Osteoblast (primary cell): ENCODE measurements at regions not wholly inside any gene's neighbourhood (a gene's known extent, or its start where the extent isn't known, plus 50 kb on each side); places are given as distances from the start of the nearest gene placed in this dataset.

Experiments used
- DNase-seq: peaks from one replicate; pipeline ENCODE4 v3.0.0; 2011; ENCODE audit warnings: low spot score, mixed read lengths; ENCODE audit not compliant: insufficient read length; ENCODE audit errors: missing footprints
- H2AFZ ChIP-seq: 2 replicates; pipeline ENCODE4 v1.6.0; 2011; ENCODE audit warnings: mild to moderate bottlenecking, low read length
- H3K27ac ChIP-seq: 2 replicates; pipeline ENCODE4 v1.5.1; 2011; ENCODE audit warnings: mild to moderate bottlenecking, low read depth, low read length, moderate library complexity
- H3K27me3 ChIP-seq: 2 replicates; pipeline ENCODE4 v1.6.0; 2012; ENCODE audit warnings: mild to moderate bottlenecking, control low read depth, inconsistent platforms, low read length, moderate library complexity; ENCODE audit not compliant: insufficient read depth
- H3K36me3 ChIP-seq: 2 replicates; pipeline ENCODE4 v1.5.1; 2011; ENCODE audit warnings: mild to moderate bottlenecking, low read length, control low read depth, moderate library complexity; ENCODE audit not compliant: insufficient read depth
- H3K4me1 ChIP-seq: 2 replicates; pipeline ENCODE4 v1.5.1; 2011; ENCODE audit warnings: mild to moderate bottlenecking, low read length, control low read depth, moderate library complexity; ENCODE audit not compliant: insufficient read depth
- H3K4me2 ChIP-seq: 2 replicates; pipeline ENCODE4 v1.6.0; 2011; ENCODE audit warnings: mild to moderate bottlenecking, low read length; ENCODE audit not compliant: insufficient read depth
- H3K4me3 ChIP-seq: fragments of 200-600 bp; sonication (generic); 3 replicates; pipeline ENCODE4 v1.5.1; 2012; ENCODE audit warnings: mild to moderate bottlenecking, low read length, inconsistent platforms; ENCODE audit not compliant: insufficient read depth
- H3K79me2 ChIP-seq: 2 replicates; pipeline ENCODE4 v1.6.0; 2012; ENCODE audit warnings: mild to moderate bottlenecking, low read length, control low read depth, inconsistent platforms; ENCODE audit not compliant: insufficient read depth
- H3K9me3 ChIP-seq: 2 replicates; pipeline ENCODE4 v1.5.1; 2011; ENCODE audit warnings: low read depth, low read length, control low read depth
- H4K20me1 ChIP-seq: 2 replicates; pipeline ENCODE4 v1.6.0; 2012; ENCODE audit warnings: mild to moderate bottlenecking, low read length, control low read depth; ENCODE audit not compliant: insufficient read depth
- CTCF ChIP-seq: IDR thresholded peaks from 2 replicates; pipeline ENCODE4 v1.5.1; 2011; ENCODE audit warnings: mild to moderate bottlenecking, low read depth, low read length, moderate library complexity; ENCODE audit errors: extremely low read depth

GRCh38 chr9:105833271-105833975 is 139.1 kb downstream of the TMEM38B start:
- DNase-seq, result no peak
- Histone ChIP-seq H3K9me3 (no peaks in the 10 kb centered on the region), H3K27me3 (no peaks in the 10 kb centered on the region), H3K4me2 (no peak overlapping the region), H3K27ac (no peak overlapping the region), H3K4me1 (no peaks in the 10 kb centered on the region), H4K20me1 (no peaks in the 10 kb centered on the region), H3K4me3 (no peak overlapping the region), H2AFZ (no peak overlapping the region), H3K79me2 (no peaks in the 10 kb centered on the region), H3K36me3 (no peaks in the 10 kb centered on the region)
- no peak for TF ChIP-seq CTCF

GRCh38 chr9:105834404-105834803 is 140.1 kb downstream of the TMEM38B start:
- H3K36me3 ChIP-seq, result no peaks in the 10 kb centered on the region
- H3K4me2 ChIP-seq, result no peak overlapping the region
- H4K20me1 ChIP-seq, result no peaks in the 10 kb centered on the region
- H3K27me3 ChIP-seq, result no peaks in the 10 kb centered on the region
- no peaks in the 10 kb centered on the region for H3K4me1 ChIP-seq
- no peak overlapping the region for H3K4me3 ChIP-seq
- no peak for DNase-seq
- no peaks in the 10 kb centered on the region for H3K9me3 ChIP-seq
- H3K27ac ChIP-seq, result no peak overlapping the region
- no peak for TF ChIP-seq CTCF
- no peak overlapping the region for H2AFZ ChIP-seq
- no peaks in the 10 kb centered on the region for H3K79me2 ChIP-seq

- DNase-seq, result no peak
- H3K4me2 ChIP-seq, result no peak overlapping the region
- H3K27me3 ChIP-seq, result no peaks in the 10 kb centered on the region
- TF ChIP-seq CTCF, result no peak
- no peaks in the 10 kb centered on the region for H3K4me1 ChIP-seq
- H4K20me1 ChIP-seq, result no peaks in the 10 kb centered on the region
- no peaks in the 10 kb centered on the region for H3K79me2 ChIP-seq
- H2AFZ ChIP-seq, result no peak overlapping the region
- no peak overlapping the region for H3K4me3 ChIP-seq
- H3K36me3 ChIP-seq, result no peaks in the 10 kb centered on the region
- H3K9me3 ChIP-seq, result no peaks in the 10 kb centered on the region
- H3K27ac ChIP-seq, result no peak overlapping the region
These were observed 141.4 kb downstream of the TMEM38B start for GRCh38 chr9:105835721-105836120.

GRCh38 chr9:105836936-105837660 is 142.8 kb downstream of the TMEM38B start:
- H2AFZ ChIP-seq, result no peak overlapping the region
- TF ChIP-seq CTCF, result no peak

More at GRCh38 chr9:105836936-105837660, 142.8 kb downstream of the TMEM38B start:
- H3K4me3 ChIP-seq, result no peak overlapping the region
- H3K79me2 ChIP-seq, result no peaks in the 10 kb centered on the region
- no peak overlapping the region for H3K27ac ChIP-seq
- H3K36me3 ChIP-seq, result no peaks in the 10 kb centered on the region
- no peaks in the 10 kb centered on the region for H3K27me3 ChIP-seq
- H4K20me1 ChIP-seq, result no peaks in the 10 kb centered on the region
- H3K4me1 ChIP-seq, result no peaks in the 10 kb centered on the region
- no peak overlapping the region for H3K4me2 ChIP-seq
- H3K9me3 ChIP-seq, result no peaks in the 10 kb centered on the region
- no peak for DNase-seq
